ENCODE measurements at regions not wholly inside any gene's neighbourhood (a gene's known extent, or its start where the extent isn't known, plus 50 kb on each side); places are given as distances from the start of the nearest gene placed in this dataset.

DNA sequence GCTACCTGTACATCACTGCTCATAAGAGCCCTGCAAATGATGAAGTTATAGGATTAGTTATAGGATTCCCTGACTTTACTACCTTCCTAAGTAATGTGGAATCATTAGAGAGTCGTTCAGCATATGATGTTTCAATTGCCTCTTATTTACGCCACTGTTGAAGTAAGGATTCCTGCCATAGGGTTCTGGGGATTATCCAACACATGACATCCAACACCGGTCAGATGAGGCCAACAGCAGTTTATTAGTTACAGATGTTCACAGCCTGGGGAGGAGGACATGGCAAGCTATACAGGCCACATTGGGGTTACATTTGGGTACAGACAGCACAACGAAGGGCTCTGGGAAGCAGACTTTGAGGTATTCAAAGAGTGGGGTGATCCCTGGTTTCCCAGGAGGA lies 134.1 kb upstream of the MC4R start:
- no peak for TF ChIP-seq CSDC2 (CRISPR knock-in tag; IDR thresholded peaks at IDR 0.05)
- TF ChIP-seq, protein P1, sequence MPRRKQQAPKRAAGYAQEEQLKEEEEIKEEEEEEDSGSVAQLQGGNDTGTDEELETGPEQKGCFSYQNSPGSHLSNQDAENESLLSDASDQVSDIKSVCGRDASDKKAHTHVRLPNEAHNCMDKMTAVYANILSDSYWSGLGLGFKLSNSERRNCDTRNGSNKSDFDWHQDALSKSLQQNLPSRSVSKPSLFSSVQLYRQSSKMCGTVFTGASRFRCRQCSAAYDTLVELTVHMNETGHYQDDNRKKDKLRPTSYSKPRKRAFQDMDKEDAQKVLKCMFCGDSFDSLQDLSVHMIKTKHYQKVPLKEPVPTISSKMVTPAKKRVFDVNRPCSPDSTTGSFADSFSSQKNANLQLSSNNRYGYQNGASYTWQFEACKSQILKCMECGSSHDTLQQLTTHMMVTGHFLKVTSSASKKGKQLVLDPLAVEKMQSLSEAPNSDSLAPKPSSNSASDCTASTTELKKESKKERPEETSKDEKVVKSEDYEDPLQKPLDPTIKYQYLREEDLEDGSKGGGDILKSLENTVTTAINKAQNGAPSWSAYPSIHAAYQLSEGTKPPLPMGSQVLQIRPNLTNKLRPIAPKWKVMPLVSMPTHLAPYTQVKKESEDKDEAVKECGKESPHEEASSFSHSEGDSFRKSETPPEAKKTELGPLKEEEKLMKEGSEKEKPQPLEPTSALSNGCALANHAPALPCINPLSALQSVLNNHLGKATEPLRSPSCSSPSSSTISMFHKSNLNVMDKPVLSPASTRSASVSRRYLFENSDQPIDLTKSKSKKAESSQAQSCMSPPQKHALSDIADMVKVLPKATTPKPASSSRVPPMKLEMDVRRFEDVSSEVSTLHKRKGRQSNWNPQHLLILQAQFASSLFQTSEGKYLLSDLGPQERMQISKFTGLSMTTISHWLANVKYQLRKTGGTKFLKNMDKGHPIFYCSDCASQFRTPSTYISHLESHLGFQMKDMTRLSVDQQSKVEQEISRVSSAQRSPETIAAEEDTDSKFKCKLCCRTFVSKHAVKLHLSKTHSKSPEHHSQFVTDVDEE (CRISPR knock-in tag; IDR thresholded peaks at IDR 0.05), result peak; percentile 79; the same call in 1 of the 2 replicates
- peak; percentile 77 for TF ChIP-seq TCF4 (CRISPR knock-in tag; IDR thresholded peaks at IDR 0.05; ENCODE audit: borderline replicate concordance)
- ATAC-seq, result peak; percentile 95

DNA sequence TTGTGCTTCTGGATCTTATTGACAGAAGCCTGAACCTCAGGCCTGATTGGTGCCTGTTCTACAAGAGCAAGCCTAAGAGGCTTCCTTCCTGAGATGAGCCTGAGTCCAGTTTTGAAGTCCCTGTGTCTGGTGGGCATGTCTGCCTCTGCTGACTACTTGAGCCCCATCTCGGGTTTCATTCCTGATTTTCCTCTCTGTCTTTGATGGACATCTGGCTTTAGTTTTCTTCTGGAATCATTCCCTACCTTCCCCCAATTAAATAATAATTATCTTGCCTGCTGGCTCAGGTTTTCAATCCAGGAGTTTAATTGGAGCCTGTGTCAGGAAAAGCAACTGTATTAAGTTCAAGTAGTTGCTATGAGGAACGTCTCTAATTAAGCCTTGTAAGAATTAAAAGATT lies 135.5 kb upstream of the MC4R start:
- peak; percentile 75 for ATAC-seq
- TF ChIP-seq TOX (CRISPR knock-in tag; IDR thresholded peaks at IDR 0.05; ENCODE audit: borderline replicate concordance), result no peak
- TF ChIP-seq SNAI2 (CRISPR knock-in tag; IDR thresholded peaks at IDR 0.05), result no peak
- TF ChIP-seq ESRRG (CRISPR knock-in tag; IDR thresholded peaks at IDR 0.05), result no peak
- TF ChIP-seq, protein P1 (CRISPR knock-in tag; IDR thresholded peaks at IDR 0.05), result peak; percentile 68; the same call in 1 of the 2 replicates
- TF ChIP-seq TCF4 (CRISPR knock-in tag; IDR thresholded peaks at IDR 0.05; ENCODE audit: borderline replicate concordance), result peak; percentile 43; the same call in 1 of the 2 replicates

DNA sequence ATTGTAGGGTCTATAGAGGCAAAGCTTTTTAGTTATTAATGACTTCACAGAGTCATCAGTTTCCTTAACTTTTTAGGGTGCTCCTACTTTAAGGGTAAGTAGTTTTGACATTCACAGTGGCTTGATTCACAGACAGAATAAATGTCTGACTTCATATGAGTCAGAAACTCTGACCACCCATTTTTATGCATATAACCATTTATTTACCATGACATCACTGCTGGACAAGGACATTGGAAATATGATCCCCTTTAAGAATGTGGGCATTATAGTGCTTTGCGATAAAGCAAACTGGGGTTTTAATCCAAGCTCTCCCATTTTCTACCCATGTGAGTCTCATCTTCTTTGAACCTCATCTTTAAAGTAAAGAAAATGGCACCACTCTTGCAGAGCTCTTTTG lies 162.0 kb upstream of the MC4R start:
- peak; percentile 69; the same call in 2 of the 3 replicates for ATAC-seq

DNA sequence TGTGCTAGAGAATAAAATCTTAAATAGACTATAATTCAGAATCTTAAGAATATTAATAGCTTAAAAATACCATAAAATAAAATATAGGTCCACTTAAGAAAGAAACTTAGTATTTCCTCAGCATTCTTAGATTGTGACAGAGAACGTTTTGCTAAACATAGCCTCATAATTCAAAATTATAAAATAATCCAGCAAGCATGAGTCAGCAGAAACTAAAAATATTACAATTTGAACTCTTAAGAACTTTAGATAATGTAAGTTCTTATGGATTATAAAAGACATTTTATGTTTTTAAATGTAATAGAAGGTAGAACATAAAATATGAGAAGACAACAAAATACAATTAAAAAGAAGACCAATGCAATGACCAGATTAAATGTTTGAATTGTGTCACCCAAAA lies 164.5 kb upstream of the MC4R start:
- ATAC-seq, result no peak
- TF ChIP-seq, protein P2, sequence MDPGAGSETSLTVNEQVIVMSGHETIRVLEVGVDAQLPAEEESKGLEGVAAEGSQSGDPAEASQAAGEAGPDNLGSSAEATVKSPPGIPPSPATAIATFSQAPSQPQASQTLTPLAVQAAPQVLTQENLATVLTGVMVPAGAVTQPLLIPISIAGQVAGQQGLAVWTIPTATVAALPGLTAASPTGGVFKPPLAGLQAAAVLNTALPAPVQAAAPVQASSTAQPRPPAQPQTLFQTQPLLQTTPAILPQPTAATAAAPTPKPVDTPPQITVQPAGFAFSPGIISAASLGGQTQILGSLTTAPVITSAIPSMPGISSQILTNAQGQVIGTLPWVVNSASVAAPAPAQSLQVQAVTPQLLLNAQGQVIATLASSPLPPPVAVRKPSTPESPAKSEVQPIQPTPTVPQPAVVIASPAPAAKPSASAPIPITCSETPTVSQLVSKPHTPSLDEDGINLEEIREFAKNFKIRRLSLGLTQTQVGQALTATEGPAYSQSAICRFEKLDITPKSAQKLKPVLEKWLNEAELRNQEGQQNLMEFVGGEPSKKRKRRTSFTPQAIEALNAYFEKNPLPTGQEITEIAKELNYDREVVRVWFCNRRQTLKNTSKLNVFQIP (CRISPR knock-in tag; IDR thresholded peaks at IDR 0.05; ENCODE audit: borderline replicate concordance, low read depth), result no peak
- TF ChIP-seq BACH2 (CRISPR knock-in tag; IDR thresholded peaks at IDR 0.05; ENCODE audit: borderline replicate concordance), result no peak

More for the DNA sequence above, 162.0 kb upstream of the MC4R start:
- TF ChIP-seq ZFP30 (CRISPR knock-in tag; IDR thresholded peaks at IDR 0.05) (no peak), ZNF8 (CRISPR knock-in tag; IDR thresholded peaks at IDR 0.05) (no peak), ARNTL (CRISPR knock-in tag; IDR thresholded peaks at IDR 0.05; ENCODE audit: borderline replicate concordance, low read depth) (no peak), OSR1 (CRISPR knock-in tag; IDR thresholded peaks at IDR 0.05) (no peak), ZNF70 (CRISPR knock-in tag; IDR thresholded peaks at IDR 0.05) (no peak), GLIS3 (CRISPR knock-in tag; IDR thresholded peaks at IDR 0.05) (no peak), ZFP3 (CRISPR knock-in tag; IDR thresholded peaks at IDR 0.05) (no peak), PPARA (CRISPR knock-in tag; IDR thresholded peaks at IDR 0.05; ENCODE audit: borderline replicate concordance) (no peak), CSDC2 (CRISPR knock-in tag; IDR thresholded peaks at IDR 0.05) (no peak), ESRRG (CRISPR knock-in tag; IDR thresholded peaks at IDR 0.05) (no peak), TOX (CRISPR knock-in tag; IDR thresholded peaks at IDR 0.05; ENCODE audit: borderline replicate concordance) (no peak), ZNF565 (CRISPR knock-in tag; conservative IDR thresholded peaks at IDR 0.05; ENCODE audit: low read depth) (no peak), ZC3H10 (CRISPR knock-in tag; IDR thresholded peaks at IDR 0.05) (no peak), ISL1 (CRISPR knock-in tag; IDR thresholded peaks at IDR 0.05) (no peak)
- TF ChIP-seq, protein P1 (CRISPR knock-in tag; IDR thresholded peaks at IDR 0.05), result no peak

All from SK-N-SH treated with all-trans-retinoic acid at 6 μM for 48 hours (cell line).